H1 (cell line): ENCODE measurements at regions not wholly inside any gene's neighbourhood (a gene's known extent, or its start where the extent isn't known, plus 50 kb on each side); places are given as distances from the start of the nearest gene placed in this dataset.

Experiments used
- CTCF ChIA-PET: fragments of 300-600 bp; sonication (Branson Sonifier 250); formaldehyde crosslinking; loops from one replicate; lab custom pipeline; 2021; ENCODE audit not compliant: partially characterized antibody; lab: Charles Lee
- POLR2A ChIA-PET: fragments of 300-600 bp; sonication (Branson Sonifier 250); formaldehyde crosslinking; loops from one replicate; lab custom pipeline; 2021; ENCODE audit warnings: inconsistent platforms; ENCODE audit not compliant: partially characterized antibody; lab: Charles Lee
- DNase-seq, 2 experiments: peaks; one replicate each; pipeline versions ENCODE4 v3.0.0 to v3.0.0-alpha.2; 2010 to 2022; ENCODE audit warnings: low spot score in 2 of 2, low read depth in 1 of 2, mixed read lengths in 1 of 2
- FAIRE-seq: peaks from 2 replicates; lab custom pipeline; 2011; peaks lifted over from hg19 to GRCh38; lab: Jason Lieb, UNC
- H2AFZ ChIP-seq: 2 replicates; pipeline ENCODE4 v1.8.1; 2012; ENCODE audit warnings: low read length, inconsistent platforms
- H2AK5ac ChIP-seq: 2 replicates; pipeline ENCODE4 v1.6.1; 2013; ENCODE audit warnings: low read depth, low read length
- H2BK120ac ChIP-seq: replicated peaks from 2 replicates; pipeline ENCODE3; 2013; ENCODE audit warnings: low read depth, low read length, inconsistent platforms
- H2BK12ac ChIP-seq: 2 replicates; pipeline ENCODE4 v1.6.1; 2013; ENCODE audit warnings: low read depth, low read length
- H2BK15ac ChIP-seq: 2 replicates; pipeline ENCODE4 v1.6.1; 2013; ENCODE audit warnings: low read length
- H2BK20ac ChIP-seq: 2 replicates; pipeline ENCODE4 v1.6.1; 2013; ENCODE audit warnings: low read length
- H2BK5ac ChIP-seq: 2 replicates; pipeline ENCODE4 v1.6.1; 2013; ENCODE audit warnings: low read depth, low read length
- H3K14ac ChIP-seq: 2 replicates; pipeline ENCODE4 v1.6.1; 2013; ENCODE audit warnings: inconsistent platforms; ENCODE audit not compliant: insufficient read length
- H3K18ac ChIP-seq: 2 replicates; pipeline ENCODE4 v1.6.1; 2013; ENCODE audit warnings: low read length; ENCODE audit errors: extremely low read depth
- H3K23ac ChIP-seq: 2 replicates; pipeline ENCODE4 v1.6.1; 2013; ENCODE audit warnings: inconsistent platforms; ENCODE audit not compliant: insufficient read length
- H3K23me2 ChIP-seq: 2 replicates; pipeline ENCODE4 v1.6.1; 2013; ENCODE audit warnings: low read depth, low read length
- H3K27ac ChIP-seq: 2 replicates; pipeline ENCODE4 v1.6.1; 2011; ENCODE audit warnings: low read depth, low read length, inconsistent platforms
- H3K27me3 ChIP-seq, 4 experiments: replicated peaks in 1 of 4; 1 replicate in 1 of 4; 2 replicates in 3 of 4; pipeline versions ENCODE4 v1.6.1 to v1.8.1; 2011 to 2013; ENCODE audit warnings: low read length in 3 of 4, mild to moderate bottlenecking in 3 of 4, inconsistent platforms in 2 of 4, mixed read lengths in 2 of 4, moderate library complexity in 1 of 4; ENCODE audit not compliant: control insufficient read depth in 3 of 4, insufficient read depth in 3 of 4; ENCODE audit errors: extremely low read depth in 1 of 4
- H3K36me3 ChIP-seq, 4 experiments: 2 replicates each; pipeline versions ENCODE4 v1.6.1 to v1.8.1; 2011 to 2013; ENCODE audit warnings: mild to moderate bottlenecking in 4 of 4, low read length in 3 of 4, moderate library complexity in 2 of 4, control low read depth in 1 of 4, inconsistent platforms in 1 of 4; ENCODE audit not compliant: insufficient read depth in 4 of 4, control insufficient read depth in 2 of 4
- H3K4ac ChIP-seq: replicated peaks from 2 replicates; pipeline ENCODE3; 2013; ENCODE audit warnings: low read length, low read depth, mixed read lengths, inconsistent platforms; ENCODE audit not compliant: insufficient read length
- H3K4me1 ChIP-seq, 4 experiments: replicated peaks in 1 of 4; 1 replicate in 1 of 4; 2 replicates in 3 of 4; pipeline versions ENCODE4 v1.6.1 to v1.8.1; 2011 to 2013; ENCODE audit warnings: low read length in 3 of 4, inconsistent platforms in 2 of 4, mixed read lengths in 1 of 4; ENCODE audit not compliant: insufficient read depth in 4 of 4, control insufficient read depth in 3 of 4
- H3K4me2 ChIP-seq, 2 experiments: 2 replicates each; pipeline versions ENCODE4 v1.6.1 to v1.8.1; 2011 to 2013; ENCODE audit warnings: low read depth in 2 of 2, low read length in 2 of 2, control low read depth in 1 of 2, inconsistent platforms in 1 of 2, mild to moderate bottlenecking in 1 of 2; ENCODE audit not compliant: insufficient read depth in 1 of 2
- H3K4me3 ChIP-seq, 4 experiments: fragments of 200-600, 300-600 bp in 1 of 4; sonication (generic), shearing (Covaris generic), sonication (Bioruptor Twin) in 1 of 4; 2 replicates each; pipeline versions ENCODE4 v1.5.1 to v1.8.1; 2011 to 2016; ENCODE audit warnings: low read length in 4 of 4, low read depth in 3 of 4, control low read depth in 2 of 4, inconsistent platforms in 2 of 4, mild to moderate bottlenecking in 2 of 4, mixed read lengths in 1 of 4, moderate library complexity in 1 of 4; ENCODE audit not compliant: insufficient read depth in 2 of 4; ENCODE audit errors: extremely low read depth in 1 of 4
- H3K56ac ChIP-seq: replicated peaks from 2 replicates; pipeline ENCODE3; 2013; ENCODE audit warnings: low read depth, mild to moderate bottlenecking, mixed read lengths, low read length, inconsistent platforms; ENCODE audit not compliant: insufficient read length
- H3K79me1 ChIP-seq: 2 replicates; pipeline ENCODE4 v1.6.1; 2013; ENCODE audit warnings: low read depth, low read length, control low read depth
- H3K79me2 ChIP-seq, 2 experiments: 2 replicates each; pipeline versions ENCODE4 v1.6.1 to v1.8.1; 2012 to 2013; ENCODE audit warnings: low read length in 2 of 2, mild to moderate bottlenecking in 2 of 2, inconsistent platforms in 1 of 2; ENCODE audit not compliant: insufficient read depth in 2 of 2, control insufficient read depth in 1 of 2
- H3K9ac ChIP-seq, 4 experiments: replicated peaks in 1 of 4; 1 replicate in 1 of 4; 2 replicates in 3 of 4; pipeline versions ENCODE4 v1.6.1 to v1.8.1; 2011 to 2013; ENCODE audit warnings: low read depth in 3 of 4, low read length in 3 of 4, control low read depth in 2 of 4, mild to moderate bottlenecking in 2 of 4, moderate library complexity in 2 of 4, inconsistent platforms in 1 of 4; ENCODE audit errors: extremely low read depth in 1 of 4
- H3K9me3 ChIP-seq, 2 experiments: 2 replicates each; pipeline versions ENCODE4 v1.6.1 to v1.8.1; 2012 to 2013; ENCODE audit warnings: mild to moderate bottlenecking in 2 of 2, moderate library complexity in 2 of 2, control low read depth in 1 of 2, inconsistent platforms in 1 of 2, low read depth in 1 of 2, low read length in 1 of 2, mixed read lengths in 1 of 2; ENCODE audit not compliant: insufficient read depth in 2 of 2
- H4K20me1 ChIP-seq, 2 experiments: replicated peaks in 1 of 2; 2 replicates each; pipeline versions ENCODE3 to v1.8.1; 2011 to 2013; ENCODE audit warnings: inconsistent platforms in 2 of 2, low read length in 2 of 2, mild to moderate bottlenecking in 1 of 2; ENCODE audit not compliant: insufficient read depth in 2 of 2, control insufficient read depth in 1 of 2
- H4K5ac ChIP-seq: 2 replicates; pipeline ENCODE4 v1.6.1; 2013; ENCODE audit warnings: low read length, low read depth, mixed read lengths, inconsistent platforms; ENCODE audit not compliant: insufficient read length
- H4K8ac ChIP-seq: 2 replicates; pipeline ENCODE4 v1.8.0; 2013; ENCODE audit warnings: mild to moderate bottlenecking, moderate library complexity, low read length, inconsistent platforms; ENCODE audit not compliant: insufficient read depth; ENCODE audit errors: extremely low read depth
- H4K91ac ChIP-seq: replicated peaks from 2 replicates; pipeline ENCODE3; 2013; ENCODE audit warnings: low read length, mixed read lengths, inconsistent platforms; ENCODE audit not compliant: insufficient read length
- SP4 ChIP-seq: IDR thresholded peaks from 2 replicates; pipeline ENCODE4 v1.6.1; 2012; ENCODE audit warnings: low read length, inconsistent platforms
- TBP ChIP-seq: IDR thresholded peaks from 2 replicates; pipeline ENCODE4 v1.6.1; 2011; ENCODE audit warnings: low read depth, low read length, improper control_type of control experiment
- WGBS, 2 experiments: shearing (Covaris generic) in 1 of 2; methylation state at CpG; one replicate each; pipeline versions ENCODE4 v1.1.6 to v1.1.7; 2013 to 2015; ENCODE audit warnings: low lambda C conversion rate in 2 of 2, mixed read lengths in 2 of 2, inconsistent platforms in 1 of 2, low coverage in 1 of 2, missing lambda C conversion rate in 1 of 2; ENCODE audit not compliant: insufficient replicate concordance in 2 of 2, insufficient coverage in 1 of 2, insufficient read length in 1 of 2; ENCODE audit errors: extremely low coverage in 1 of 2, missing lambda C conversion rate in 1 of 2; 5-methylcytosine and 5-hydroxymethylcytosine counted together

DNA sequence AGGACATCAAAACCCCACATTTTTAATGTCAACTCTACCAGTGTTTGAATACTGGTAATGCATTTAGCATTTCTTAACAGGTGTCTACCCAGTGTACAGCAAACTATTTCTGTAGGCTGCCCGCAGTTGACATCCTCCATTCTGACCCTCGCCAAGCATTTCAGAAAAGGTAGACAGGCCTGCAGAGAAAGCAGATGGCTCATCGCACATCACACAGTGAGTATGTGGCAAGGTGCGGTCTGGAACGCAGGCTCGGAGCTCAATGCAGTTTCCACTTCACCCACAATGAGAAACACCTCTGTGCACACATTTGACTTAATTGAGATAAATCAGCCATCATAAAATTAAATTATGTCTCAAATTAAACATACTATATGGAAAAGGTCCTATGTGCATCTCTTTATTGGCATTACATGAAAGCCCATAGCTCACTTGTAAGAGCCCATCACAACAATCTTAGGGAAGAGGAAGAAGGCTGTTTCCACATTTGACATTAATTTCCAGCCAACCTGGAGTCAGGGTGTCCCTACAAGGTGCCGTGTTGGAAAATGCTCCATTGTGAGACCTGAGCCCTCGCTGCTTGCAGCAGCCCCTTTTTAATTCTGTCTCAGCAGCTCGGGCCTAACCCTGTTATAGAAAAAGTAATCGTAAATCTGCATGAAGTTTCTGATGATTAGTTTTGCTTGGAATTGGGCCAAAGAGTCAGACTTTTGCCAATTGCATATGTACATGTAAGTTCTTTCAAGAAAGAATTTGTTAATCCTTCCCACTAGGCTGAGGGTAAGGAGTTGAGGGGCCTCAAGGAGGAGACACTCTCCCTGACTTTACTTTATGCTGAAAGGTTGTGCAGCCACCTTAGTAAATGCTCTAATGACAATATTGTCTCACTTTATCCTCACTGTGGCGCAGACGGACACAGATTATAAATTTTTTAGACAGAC, 378.7 kb upstream of the DYNLRB2 start:
- no peaks in the 10 kb centered on the region for H3K4me1 ChIP-seq
- H3K4ac ChIP-seq, result no peak overlapping the region
- H2BK12ac ChIP-seq, result no peak overlapping the region
- H3K23me2 ChIP-seq, result no peaks in the 10 kb centered on the region
- no peak overlapping the region for H2BK15ac ChIP-seq
- no peak for DNase-seq
- H3K18ac ChIP-seq, result no peak overlapping the region
- H2BK5ac ChIP-seq, result no peak overlapping the region
- H3K4me2 ChIP-seq, result no peak overlapping the region
- H3K4me3 ChIP-seq, result no peak overlapping the region
- CTCF ChIA-PET, result no interaction called here
- no peak overlapping the region for H4K91ac ChIP-seq
- no peaks in the 10 kb centered on the region for H3K79me2 ChIP-seq
- H3K23ac ChIP-seq, result no peak overlapping the region
- no peak overlapping the region for H2AK5ac ChIP-seq
- no peak overlapping the region for H4K8ac ChIP-seq
- no peak overlapping the region for H2BK120ac ChIP-seq
- H3K9me3 ChIP-seq, result 0 out of 4 replicates have a peak, but pooled peaks cover 0 to 4% of the 10 kb centered on the region in 2 experiments
- no peak overlapping the region for H2BK20ac ChIP-seq
- H4K5ac ChIP-seq, result no peak overlapping the region
- H2AFZ ChIP-seq, result no peak overlapping the region
- no peaks in the 10 kb centered on the region for H3K27me3 ChIP-seq
- no peak overlapping the region for H3K27ac ChIP-seq
- H3K36me3 ChIP-seq, result no peaks in the 10 kb centered on the region
- no peak overlapping the region for H3K14ac ChIP-seq
- 88% methylated on average over 12 of the region's 12 CpGs; no CpG with 5 or more reads in 1 of the 2 experiments for WGBS, 2 experiments
- H3K56ac ChIP-seq, result no peak overlapping the region
- H3K9ac ChIP-seq, result no peak overlapping the region
- H4K20me1 ChIP-seq, result no peaks in the 10 kb centered on the region
- POLR2A ChIA-PET, result no interaction called here
- FAIRE-seq, result no peak
- no peaks in the 10 kb centered on the region for H3K79me1 ChIP-seq
- TF ChIP-seq TBP (no peak), SP4 (no peak)
